ENCODE measurements at regions not wholly inside any gene's neighbourhood (a gene's known extent, or its start where the extent isn't known, plus 50 kb on each side); places are given as distances from the start of the nearest gene placed in this dataset.

DNA sequence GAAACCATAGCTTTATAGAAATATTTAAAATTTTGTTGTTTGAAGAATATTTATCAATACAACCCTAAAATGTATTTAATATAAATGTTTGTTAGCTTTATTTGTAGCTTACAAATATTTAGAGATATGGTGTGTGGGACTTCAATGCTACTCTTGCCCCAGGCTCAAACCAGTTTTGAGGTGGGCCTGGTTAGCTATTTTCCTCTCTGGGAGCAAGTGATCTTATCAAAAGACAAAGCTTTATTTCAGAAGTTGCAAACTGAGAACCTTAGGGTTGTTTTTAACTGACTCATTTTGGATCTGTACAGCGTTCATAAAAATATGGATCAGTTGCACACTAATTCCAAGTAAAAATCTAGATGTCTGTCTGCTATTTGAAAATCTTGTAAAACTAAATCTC is 563.6 kb upstream of the CDH2 start:
- TF ChIP-seq, protein P1, sequence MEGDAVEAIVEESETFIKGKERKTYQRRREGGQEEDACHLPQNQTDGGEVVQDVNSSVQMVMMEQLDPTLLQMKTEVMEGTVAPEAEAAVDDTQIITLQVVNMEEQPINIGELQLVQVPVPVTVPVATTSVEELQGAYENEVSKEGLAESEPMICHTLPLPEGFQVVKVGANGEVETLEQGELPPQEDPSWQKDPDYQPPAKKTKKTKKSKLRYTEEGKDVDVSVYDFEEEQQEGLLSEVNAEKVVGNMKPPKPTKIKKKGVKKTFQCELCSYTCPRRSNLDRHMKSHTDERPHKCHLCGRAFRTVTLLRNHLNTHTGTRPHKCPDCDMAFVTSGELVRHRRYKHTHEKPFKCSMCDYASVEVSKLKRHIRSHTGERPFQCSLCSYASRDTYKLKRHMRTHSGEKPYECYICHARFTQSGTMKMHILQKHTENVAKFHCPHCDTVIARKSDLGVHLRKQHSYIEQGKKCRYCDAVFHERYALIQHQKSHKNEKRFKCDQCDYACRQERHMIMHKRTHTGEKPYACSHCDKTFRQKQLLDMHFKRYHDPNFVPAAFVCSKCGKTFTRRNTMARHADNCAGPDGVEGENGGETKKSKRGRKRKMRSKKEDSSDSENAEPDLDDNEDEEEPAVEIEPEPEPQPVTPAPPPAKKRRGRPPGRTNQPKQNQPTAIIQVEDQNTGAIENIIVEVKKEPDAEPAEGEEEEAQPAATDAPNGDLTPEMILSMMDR (IDR thresholded peaks at IDR 0.05), result no peak
- TF ChIP-seq POLR2A (IDR thresholded peaks at IDR 0.05), result no peak
- TF ChIP-seq POLR2AphosphoS5 (IDR thresholded peaks at IDR 0.05), result no peak
- TF ChIP-seq EP300 (IDR thresholded peaks at IDR 0.05), result no peak
